IMR-90 (cell line): ENCODE measurements at regions not wholly inside any gene's neighbourhood (a gene's known extent, or its start where the extent isn't known, plus 50 kb on each side); places are given as distances from the start of the nearest gene placed in this dataset.

ENCODE experiments used
- ATAC-seq: fragments of 200-7000 bp; cut with Tn5 transposase; 2 replicates; pipeline ENCODE4 v1.9.1; 2020; ENCODE audit warnings: low read depth, mild to moderate bottlenecking, moderate library complexity
- BruUV-seq: library from RNA; stranded (reverse); fragments of 400-500 nt; replicated peaks from 2 replicates; lab custom pipeline; 2021; lab: Mats Ljungman, UMichigan
- CTCF ChIA-PET: fragments of 300-600 bp; formaldehyde crosslinking; extraction: SDS; loops from one replicate; lab custom pipeline; 2021; ENCODE audit warnings: antibody characterized with exemption; lab: Yijun Ruan, JAX
- POLR2A ChIA-PET: fragments of 300-600 bp; sonication (Branson Sonifier 250); formaldehyde crosslinking; loops from one replicate; lab custom pipeline; 2022; ENCODE audit warnings: antibody characterized with exemption; ENCODE audit not compliant: unreplicated experiment; lab: Charles Lee
- DNase-seq: peaks from one replicate; pipeline ENCODE4 v3.0.0; 2013
- H2AFZ ChIP-seq: replicated peaks from 2 replicates; pipeline ENCODE3; 2013; ENCODE audit warnings: low read length, mild to moderate bottlenecking; ENCODE audit not compliant: poor library complexity
- H2AK5ac ChIP-seq: 2 replicates; pipeline ENCODE4 v1.6.1; 2013; ENCODE audit warnings: low read depth, low read length, inconsistent platforms
- H2AK9ac ChIP-seq: replicated peaks from 2 replicates; pipeline ENCODE3; 2013; ENCODE audit warnings: mild to moderate bottlenecking, low read depth, low read length, moderate library complexity; ENCODE audit not compliant: poor library complexity
- H2BK120ac ChIP-seq: 2 replicates; pipeline ENCODE4 v1.6.1; 2013; ENCODE audit warnings: low read depth, low read length, inconsistent platforms
- H2BK15ac ChIP-seq: 3 replicates; pipeline ENCODE4 v1.6.1; 2013; ENCODE audit warnings: low read depth, low read length, inconsistent platforms
- H2BK20ac ChIP-seq: 2 replicates; pipeline ENCODE4 v1.6.1; 2013; ENCODE audit warnings: low read depth, mild to moderate bottlenecking, inconsistent platforms, low read length, moderate library complexity
- H2BK5ac ChIP-seq: 2 replicates; pipeline ENCODE4 v1.6.1; 2013; ENCODE audit warnings: mild to moderate bottlenecking, low read depth, low read length, inconsistent platforms; ENCODE audit not compliant: poor library complexity, severe bottlenecking
- H3K14ac ChIP-seq: replicated peaks from 2 replicates; pipeline ENCODE4 v1.6.1; 2013; ENCODE audit warnings: low read depth, low read length, inconsistent platforms
- H3K18ac ChIP-seq: 2 replicates; pipeline ENCODE4 v1.6.1; 2013; ENCODE audit warnings: low read depth, low read length, control low read depth
- H3K23ac ChIP-seq: 2 replicates; pipeline ENCODE4 v1.6.1; 2013; ENCODE audit warnings: low read depth, low read length, inconsistent platforms
- H3K27ac ChIP-seq: 2 replicates; pipeline ENCODE4 v1.5.1; 2013; ENCODE audit warnings: mild to moderate bottlenecking, control low read depth, low read length; ENCODE audit not compliant: insufficient read depth
- H3K27me3 ChIP-seq: 2 replicates; pipeline ENCODE4 v1.6.1; 2013; ENCODE audit warnings: low read length; ENCODE audit not compliant: control insufficient read depth, insufficient read depth
- H3K36me3 ChIP-seq: 2 replicates; pipeline ENCODE4 v1.6.1; 2013; ENCODE audit warnings: low read length, mixed read lengths; ENCODE audit not compliant: control insufficient read depth, insufficient read depth
- H3K4ac ChIP-seq: 2 replicates; pipeline ENCODE4 v1.6.1; 2013; ENCODE audit warnings: low read depth, low read length, inconsistent platforms
- H3K4me1 ChIP-seq: 2 replicates; pipeline ENCODE4 v1.6.1; 2013; ENCODE audit warnings: low read length, mixed read lengths; ENCODE audit not compliant: control insufficient read depth, insufficient read depth
- H3K4me2 ChIP-seq: 2 replicates; pipeline ENCODE4 v1.6.1; 2013; ENCODE audit warnings: low read depth, mild to moderate bottlenecking, control low read depth, low read length, moderate library complexity
- H3K4me3 ChIP-seq: 2 replicates; pipeline ENCODE4 v1.5.1; 2013; ENCODE audit warnings: low read depth, mild to moderate bottlenecking, control low read depth, low read length, moderate library complexity; ENCODE audit not compliant: insufficient read depth
- H3K56ac ChIP-seq: 2 replicates; pipeline ENCODE4 v1.6.1; 2013; ENCODE audit warnings: low read length, inconsistent platforms; ENCODE audit not compliant: insufficient read depth; ENCODE audit errors: extremely low read depth
- H3K79me1 ChIP-seq, 2 experiments: 2 replicates each; pipeline ENCODE4 v1.6.1; 2013; ENCODE audit warnings: low read length in 2 of 2, inconsistent platforms in 1 of 2, low read depth in 1 of 2
- H3K9ac ChIP-seq: 2 replicates; pipeline ENCODE4 v1.6.1; 2013; ENCODE audit warnings: low read depth, low read length, control low read depth
- H3K9me1 ChIP-seq: 2 replicates; pipeline ENCODE4 v1.6.1; 2013; ENCODE audit warnings: low read length, inconsistent platforms; ENCODE audit not compliant: insufficient read depth
- H3K9me3 ChIP-seq: 2 replicates; pipeline ENCODE4 v1.6.1; 2013; ENCODE audit warnings: low read length; ENCODE audit not compliant: control insufficient read depth, insufficient read depth
- H4K20me1 ChIP-seq: 2 replicates; pipeline ENCODE4 v1.6.1; 2013; ENCODE audit warnings: low read length, inconsistent platforms; ENCODE audit not compliant: insufficient read depth
- H4K5ac ChIP-seq: 2 replicates; pipeline ENCODE4 v1.6.1; 2013; ENCODE audit warnings: mild to moderate bottlenecking, low read depth, low read length, control low read depth
- H4K8ac ChIP-seq, 2 experiments: 2 replicates each; pipeline ENCODE4 v1.6.1; 2013; ENCODE audit warnings: low read depth in 2 of 2, low read length in 2 of 2, control low read depth in 1 of 2, inconsistent platforms in 1 of 2
- H4K91ac ChIP-seq: 2 replicates; pipeline ENCODE4 v1.6.1; 2013; ENCODE audit warnings: low read depth, low read length, inconsistent platforms; ENCODE audit not compliant: insufficient read depth
- BHLHE40 ChIP-seq: fragments of 150-350 bp; IDR thresholded peaks from 2 replicates; pipeline ENCODE4 v1.6.1; 2016; ENCODE audit warnings: mild to moderate bottlenecking, low read depth, low read length
- CTCF ChIP-seq: conservative IDR thresholded peaks from 2 replicates; pipeline ENCODE4 v1.5.1; 2012; ENCODE audit warnings: mild to moderate bottlenecking, low read depth, low read length, improper control_type of control experiment
- ELK1 ChIP-seq: fragments of 150-350 bp; IDR thresholded peaks from 2 replicates; pipeline ENCODE4 v1.6.1; 2016; ENCODE audit warnings: low read depth, mild to moderate bottlenecking, low read length, moderate library complexity, borderline replicate concordance
- MXI1 ChIP-seq: IDR thresholded peaks from 2 replicates; pipeline ENCODE4 v1.6.1; 2012; ENCODE audit warnings: low read depth, mild to moderate bottlenecking, low read length, moderate library complexity, borderline replicate concordance
- NFE2L2 ChIP-seq: fragments of 150-350 bp; IDR thresholded peaks from 2 replicates; pipeline ENCODE4 v1.6.1; 2016; ENCODE audit warnings: low read depth, mild to moderate bottlenecking, low read length
- RAD21 ChIP-seq: IDR thresholded peaks from 2 replicates; pipeline ENCODE4 v1.6.1; 2012; ENCODE audit warnings: low read length, improper control_type of control experiment
- RCOR1 ChIP-seq: IDR thresholded peaks from 2 replicates; pipeline ENCODE4 v1.6.1; 2012; ENCODE audit warnings: mild to moderate bottlenecking, low read length, improper control_type of control experiment; ENCODE audit not compliant: insufficient replicate concordance
- RFX5 ChIP-seq: IDR thresholded peaks from 2 replicates; pipeline ENCODE4 v1.8.0; 2012; ENCODE audit warnings: low read depth, mild to moderate bottlenecking, low read length, moderate library complexity
- SMC3 ChIP-seq: fragments of 150-350 bp; IDR thresholded peaks from 2 replicates; pipeline ENCODE4 v1.6.1; 2016; ENCODE audit warnings: low read depth, mild to moderate bottlenecking, antibody characterized with exemption, low read length, moderate library complexity
- WGBS, 2 experiments: methylation state at CpG; one replicate each; pipeline versions ENCODE4 v1.1.5 to v1.1.7; 2013; ENCODE audit warnings: missing lambda C conversion rate in 2 of 2; ENCODE audit not compliant: insufficient read length in 1 of 2; ENCODE audit errors: extremely low coverage in 2 of 2; 5-methylcytosine and 5-hydroxymethylcytosine counted together
- dilution Hi-C: fragments of 300-500 bp; cut with HindIII; formaldehyde crosslinking; loops from one replicate; pipeline ENCODE4 v1.14.3; 2018; ENCODE audit warnings: low sequenced_read_pairs; ENCODE audit not compliant: unreplicated experiment
- in situ Hi-C: fragments of 300-500 bp; cut with MboI; formaldehyde crosslinking; loops from 3 replicates; pipeline ENCODE4 v1.14.3; 2019; ENCODE audit warnings: low sequenced_read_pairs, inconsistent platforms, mixed read lengths
- intact Hi-C: fragments of 100-400 bp; cut with micrococcal nuclease; formaldehyde crosslinking; loops from 2 replicates; pipeline ENCODE4 v1.10.0; 2022
- TF ChIP-seq, protein P1 (sequence below): fragments of 150-350 bp; IDR thresholded peaks from 2 replicates; pipeline ENCODE4 v1.6.1; 2017; ENCODE audit warnings: mild to moderate bottlenecking, antibody characterized with exemption, low read length, low read depth

DNA sequence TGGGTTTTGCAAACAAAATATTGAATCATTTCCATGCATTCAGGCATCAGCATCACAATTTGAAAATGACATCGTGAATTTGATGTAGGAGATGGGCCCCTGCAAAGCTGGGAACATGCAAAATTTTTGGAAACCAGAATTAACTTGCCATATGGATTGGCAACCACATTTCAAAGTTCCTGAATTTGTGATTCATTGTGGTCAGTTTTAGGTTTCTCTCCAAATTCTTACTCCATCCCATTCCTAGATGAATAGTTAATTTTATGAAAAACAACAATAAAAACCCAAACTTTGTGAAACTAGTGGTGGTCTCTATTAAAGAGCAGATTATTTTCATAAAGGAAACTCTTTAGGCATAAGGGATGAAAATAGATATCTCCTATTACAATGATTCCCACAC lies 107.8 kb upstream of the SLIT3 start:
- in situ Hi-C loops (no loop called here), intact Hi-C loops (no loop called here), dilution Hi-C loops (no loop called here)
- Histone ChIP-seq H4K8ac (no peak overlapping the region), H3K4me2 (no peak overlapping the region), H2BK5ac (no peak overlapping the region), H3K36me3 (no peaks in the 10 kb centered on the region), H3K4me1 (no peaks in the 10 kb centered on the region), H3K4me3 (no peak overlapping the region), H3K4ac (no peak overlapping the region), H2AK9ac (no peak overlapping the region), H2BK15ac (no peak overlapping the region), H3K9me1 (no peaks in the 10 kb centered on the region), H3K23ac (no peak overlapping the region), H3K14ac (no peak overlapping the region), H3K9ac (no peak overlapping the region), H2BK120ac (no peak overlapping the region), H3K18ac (no peak overlapping the region), H2AK5ac (no peak overlapping the region), H3K9me3 (no peaks in the 10 kb centered on the region), H4K91ac (no peak overlapping the region), H2AFZ (no peak overlapping the region), H4K20me1 (no peaks in the 10 kb centered on the region), H4K5ac (no peak overlapping the region), H3K27me3 (no peaks in the 10 kb centered on the region), H2BK20ac (no peak overlapping the region), H3K56ac (no peak overlapping the region), H3K79me1 (no peaks in the 10 kb centered on the region), H3K27ac (no peak overlapping the region)
- WGBS, 2 experiments = no CpG with 5 or more reads among the region's 1 CpG
- POLR2A ChIA-PET = no interaction called here
- no TSS peak for BruUV-seq
- TF ChIP-seq, protein P1, sequence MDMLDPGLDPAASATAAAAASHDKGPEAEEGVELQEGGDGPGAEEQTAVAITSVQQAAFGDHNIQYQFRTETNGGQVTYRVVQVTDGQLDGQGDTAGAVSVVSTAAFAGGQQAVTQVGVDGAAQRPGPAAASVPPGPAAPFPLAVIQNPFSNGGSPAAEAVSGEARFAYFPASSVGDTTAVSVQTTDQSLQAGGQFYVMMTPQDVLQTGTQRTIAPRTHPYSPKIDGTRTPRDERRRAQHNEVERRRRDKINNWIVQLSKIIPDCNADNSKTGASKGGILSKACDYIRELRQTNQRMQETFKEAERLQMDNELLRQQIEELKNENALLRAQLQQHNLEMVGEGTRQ = no peak
- TF ChIP-seq NFE2L2 = no peak
- no peak for TF ChIP-seq RCOR1
- no peak for TF ChIP-seq RFX5
- no peak for TF ChIP-seq CTCF
- TF ChIP-seq SMC3 = no peak
- no peak for TF ChIP-seq RAD21
- TF ChIP-seq BHLHE40 = no peak
- no peak for TF ChIP-seq ELK1
- TF ChIP-seq MXI1 = no peak
- ATAC-seq (no peak), DNase-seq (no peak)
- CTCF ChIA-PET = interaction anchor here (1.0 kb wide), 1 partner anchor 11 kb away, joined by 3 read pairs; no protein-coding TSS in a partner anchor
